Middle frontal gyrus (tissue), 1 donor: ENCODE measurements at regions not wholly inside any gene's neighbourhood (a gene's known extent, or its start where the extent isn't known, plus 50 kb on each side); places are given as distances from the start of the nearest gene placed in this dataset.
"Not testable (repeated sequence)": the region's sequence is repeated elsewhere in the genome, so short reads cannot be mapped to it uniquely, and the experiment has no call there.

Source experiments
- DNase-seq: peaks from one replicate; pipeline ENCODE4 v3.0.0-alpha.2; 2015; ENCODE audit warnings: low spot score; ENCODE audit errors: extremely low spot score

DNA sequence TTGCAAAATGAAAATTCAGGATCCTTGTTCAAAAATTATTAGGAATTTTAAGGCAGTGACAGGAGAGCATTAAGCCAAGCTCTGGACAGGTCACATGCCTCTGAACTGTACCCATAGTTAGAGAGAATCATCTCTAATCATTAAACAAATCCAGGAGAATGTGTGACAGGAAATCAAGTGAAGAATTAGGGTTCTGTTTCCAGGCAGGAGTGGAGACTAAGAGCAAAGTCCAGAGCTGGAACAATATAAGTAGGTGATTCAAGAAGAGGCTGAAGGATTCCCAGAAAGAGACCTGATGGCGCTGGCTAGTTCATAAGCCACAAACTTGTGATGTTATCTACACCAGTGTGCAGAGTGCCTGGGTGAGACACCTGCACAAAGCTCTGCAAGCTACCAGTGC lies 104.6 kb upstream of the PRKG2 start:
- DNase-seq = no peak

DNA sequence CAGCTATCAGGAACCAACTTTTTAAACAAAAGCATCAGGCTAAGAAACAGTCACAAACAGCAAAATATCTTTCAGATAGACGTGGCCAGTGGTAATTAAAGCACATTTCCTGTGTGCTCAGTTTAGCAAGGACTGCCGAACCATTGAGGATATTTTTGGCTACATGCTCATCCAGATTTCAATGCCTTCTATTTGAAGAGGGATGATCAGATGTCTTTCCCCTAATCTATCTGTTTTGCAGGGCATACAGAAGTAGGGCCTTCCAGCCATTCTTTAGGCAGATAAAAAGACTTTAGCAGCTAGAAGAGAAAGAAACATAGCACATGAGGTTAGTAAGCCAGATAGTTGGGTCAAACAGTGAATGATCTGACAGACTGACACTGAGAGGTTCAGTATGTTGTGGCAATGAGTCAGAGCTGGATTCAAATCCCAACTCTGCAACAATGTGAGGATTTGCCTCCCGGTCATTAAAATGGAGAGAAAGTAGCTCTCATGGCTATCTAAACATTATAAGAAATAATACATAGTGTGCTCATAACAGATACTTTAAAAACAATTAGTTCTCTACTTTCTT lies 100.0 kb upstream of the PRKG2 start:
- DNase-seq = no peak

DNA sequence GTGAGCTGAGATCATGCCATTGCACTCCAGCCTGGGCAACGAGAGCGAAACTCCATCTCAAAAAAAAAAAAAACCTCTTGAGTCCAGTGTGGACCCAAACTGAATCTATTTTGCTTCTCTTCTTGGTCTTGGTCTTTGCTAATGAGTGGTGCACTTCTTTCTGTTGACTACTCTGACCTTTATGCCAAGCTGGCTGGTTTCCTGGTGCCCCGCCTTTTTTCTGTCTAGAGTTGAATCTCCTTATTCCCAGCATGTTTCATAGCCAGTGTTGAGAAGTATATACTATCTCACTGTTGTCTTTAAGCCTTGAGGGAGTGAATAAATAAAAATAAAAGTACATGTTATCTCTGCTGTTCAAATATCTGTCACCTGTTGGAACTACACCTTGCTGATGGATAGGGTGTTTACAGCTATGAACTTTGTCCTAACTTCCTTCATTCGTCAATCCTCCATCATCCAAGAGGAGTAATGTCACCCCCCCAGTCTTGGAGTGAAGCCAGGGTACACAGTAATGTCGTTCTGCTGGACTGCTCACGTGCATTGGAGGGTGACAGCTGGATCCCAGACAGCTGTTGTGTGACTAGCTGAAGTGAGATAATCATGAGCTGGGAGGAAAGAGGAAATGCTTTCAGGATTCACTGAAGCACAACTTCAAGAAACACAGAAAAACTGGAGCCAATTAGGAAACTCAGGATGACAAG lies 99.3 kb upstream of the PRKG2 start:
- DNase-seq = no peak

DNA sequence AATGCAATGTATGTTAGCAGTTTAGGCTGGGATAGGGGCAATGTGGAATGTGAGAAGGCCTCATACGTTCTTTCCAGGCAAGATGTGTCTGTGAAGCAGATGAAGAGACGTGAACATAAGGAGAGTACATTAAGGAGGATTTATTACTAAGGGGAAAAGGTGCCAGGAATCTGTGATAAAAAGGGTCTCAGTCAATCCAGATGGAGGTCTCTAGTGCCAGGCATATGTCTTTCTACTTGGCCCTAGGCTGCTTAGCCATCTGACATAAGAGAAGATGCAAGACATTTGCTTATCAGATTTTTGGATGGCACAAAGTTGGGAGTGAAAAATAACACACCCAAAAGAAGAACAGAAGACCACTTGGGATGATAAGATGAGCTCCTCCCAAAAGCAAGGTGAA lies 93.0 kb upstream of the PRKG2 start:
- no peak for DNase-seq

DNA sequence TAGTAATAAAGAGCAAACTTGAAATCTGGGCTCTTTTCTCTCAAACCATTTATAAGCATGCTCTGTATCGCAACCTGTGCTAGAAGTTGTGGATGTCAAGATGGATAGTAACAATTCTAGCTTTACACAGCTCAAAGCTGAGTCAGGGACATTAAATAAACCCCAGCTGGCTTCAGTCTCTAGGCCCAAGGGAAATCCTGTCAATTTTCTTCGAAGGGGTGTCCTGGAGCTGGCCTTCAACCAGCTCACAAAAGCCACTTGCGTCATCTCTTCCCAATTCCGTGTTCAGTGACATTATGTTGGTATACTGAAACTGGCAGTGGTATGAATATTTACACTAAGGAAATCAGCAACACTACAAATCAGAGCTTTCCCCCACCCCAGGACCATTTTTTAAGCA lies 89.8 kb upstream of the PRKG2 start:
- DNase-seq = no peak

DNA sequence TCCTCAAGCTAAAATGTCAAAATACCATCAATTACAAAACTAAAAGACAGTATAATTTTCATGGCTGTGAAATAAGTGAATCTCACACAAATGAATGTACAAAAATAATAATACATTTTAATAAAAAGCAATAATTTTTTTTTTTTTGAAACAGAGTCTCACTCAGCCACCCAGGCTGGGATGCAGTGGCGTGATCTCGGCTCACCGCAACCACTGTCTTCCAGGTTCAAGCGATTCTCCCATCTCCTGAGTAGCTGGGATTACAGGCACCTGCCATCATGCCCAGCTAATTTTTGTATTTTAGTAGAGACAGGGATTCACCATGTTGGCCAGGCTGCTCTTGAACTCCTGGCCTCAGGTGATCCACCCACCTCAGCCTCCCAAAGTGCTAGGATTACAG lies 85.3 kb upstream of the PRKG2 start:
- not testable (repeated sequence) for DNase-seq

DNA sequence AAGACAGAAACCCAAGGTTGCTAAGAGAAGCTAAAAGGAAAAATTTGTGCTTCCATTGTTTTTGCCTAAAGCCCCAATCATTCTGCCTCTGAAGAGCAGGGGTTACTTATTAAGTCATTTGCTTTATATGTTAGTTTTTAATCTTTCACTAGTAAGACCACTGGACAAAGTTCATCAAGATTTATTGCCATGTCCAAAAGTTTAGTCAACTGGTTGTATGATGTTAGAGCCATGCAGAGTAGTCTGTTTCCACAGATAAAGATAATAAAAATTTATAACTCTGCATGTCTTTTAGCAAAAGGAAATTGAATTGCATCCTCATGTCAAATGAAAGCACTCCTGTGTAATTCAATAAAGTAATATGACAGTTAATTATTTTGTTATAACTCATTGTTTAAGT lies 75.8 kb upstream of the PRKG2 start:
- no peak for DNase-seq

DNA sequence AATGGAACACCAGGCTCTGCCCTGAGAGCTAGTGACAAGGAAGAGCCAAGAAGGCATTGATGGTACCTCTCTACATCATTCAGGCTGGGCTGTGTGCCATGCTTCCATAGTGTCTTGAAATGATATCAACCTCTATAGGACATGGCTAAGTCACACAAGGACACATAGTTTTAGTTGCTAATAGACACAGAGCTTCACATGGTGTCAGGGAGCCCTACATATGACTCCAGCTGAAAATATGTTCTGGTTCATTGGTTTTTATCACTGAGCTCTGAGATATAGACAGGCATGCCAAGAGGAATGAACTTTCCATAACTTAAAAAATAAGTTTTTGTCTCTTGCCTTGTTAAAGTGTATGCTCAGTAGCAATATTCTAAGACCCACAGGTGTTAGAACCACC lies 72.1 kb upstream of the PRKG2 start:
- no peak for DNase-seq

DNA sequence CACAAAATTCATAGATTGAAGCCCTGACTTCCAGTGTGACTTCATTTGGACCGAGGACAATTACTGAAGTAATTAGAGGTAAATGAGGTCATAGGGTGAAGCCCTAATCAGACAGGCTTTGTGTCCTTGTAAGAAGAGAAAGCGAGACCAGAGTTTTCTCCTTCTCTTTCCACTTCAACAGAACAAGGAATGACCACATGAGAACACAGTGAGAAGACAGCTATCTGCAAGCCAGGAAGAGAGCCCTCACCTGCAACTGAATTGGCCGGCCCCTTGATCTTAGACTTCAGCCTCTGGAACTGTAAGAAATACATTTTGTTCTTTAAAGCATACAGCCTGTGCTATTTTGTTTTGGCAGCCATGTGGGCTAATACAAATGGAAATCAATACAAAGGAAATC lies 67.1 kb upstream of the PRKG2 start:
- DNase-seq = no peak

DNA sequence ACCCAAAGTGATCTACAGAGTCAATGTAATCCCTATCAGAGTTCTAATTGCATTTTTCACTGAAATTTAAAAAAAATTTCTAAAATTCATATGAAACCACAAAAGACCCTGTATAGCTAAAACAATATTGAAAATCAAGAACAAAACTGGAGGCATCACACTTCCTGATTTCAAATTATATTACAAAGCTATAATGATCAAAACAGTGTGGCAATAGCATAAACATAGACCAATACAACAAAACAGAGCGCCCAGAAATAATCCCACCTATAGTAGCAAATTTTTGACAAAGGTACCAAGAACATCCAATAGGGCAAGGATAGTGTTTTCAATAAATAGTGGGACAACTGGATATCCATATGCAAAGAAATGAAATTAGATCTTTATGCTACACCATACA lies 59.4 kb upstream of the PRKG2 start:
- no peak for DNase-seq

DNA sequence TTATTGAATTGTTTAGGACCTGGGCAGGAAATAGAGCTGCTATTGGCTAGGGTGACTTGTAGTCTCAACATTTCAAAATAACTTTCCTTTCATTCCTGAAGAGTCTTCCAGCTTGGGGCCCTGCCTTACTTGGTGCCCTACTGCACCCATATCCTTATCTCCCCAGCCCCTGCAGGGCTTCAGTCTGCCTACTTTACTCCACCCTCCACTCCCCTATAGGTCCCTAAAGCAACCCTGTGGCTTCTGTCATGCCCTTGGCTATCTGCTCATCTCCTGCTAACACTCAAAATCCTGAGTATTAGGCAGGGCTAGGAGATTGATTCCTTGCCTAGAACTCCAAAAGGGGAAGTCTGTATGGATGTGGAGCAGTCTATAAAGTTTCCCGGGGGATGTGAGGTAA lies 57.6 kb upstream of the PRKG2 start:
- DNase-seq = no peak
